Neural cell (in vitro differentiated cells): ENCODE measurements at regions not wholly inside any gene's neighbourhood (a gene's known extent, or its start where the extent isn't known, plus 50 kb on each side); places are given as distances from the start of the nearest gene placed in this dataset.

Experiments used
- CTCF ChIP-seq: fragments of 450-650 bp; IDR thresholded peaks from 2 replicates; pipeline ENCODE4 v1.5.1; 2014; ENCODE audit warnings: antibody characterized with exemption, mild to moderate bottlenecking, moderate library complexity; ENCODE audit not compliant: poor library complexity, severe bottlenecking
- EP300 ChIP-seq: fragments of 450-650 bp; conservative IDR thresholded peaks from 2 replicates; pipeline ENCODE4 v1.6.1; 2014; ENCODE audit warnings: antibody characterized with exemption, mild to moderate bottlenecking, moderate library complexity; ENCODE audit not compliant: poor library complexity, severe bottlenecking
- EZH2 ChIP-seq: fragments of 200-600, 300-800 bp; shearing (Covaris generic), sonication (generic); IDR thresholded peaks from 2 replicates; pipeline ENCODE4 v1.6.1; 2014; ENCODE audit warnings: antibody characterized with exemption, low read length, borderline replicate concordance, mild to moderate bottlenecking; ENCODE audit not compliant: insufficient read depth, poor library complexity, severe bottlenecking
- MXI1 ChIP-seq: fragments of 450-650 bp; conservative IDR thresholded peaks from 2 replicates; pipeline ENCODE4 v1.6.1; 2014; ENCODE audit warnings: antibody characterized with exemption, mild to moderate bottlenecking; ENCODE audit not compliant: poor library complexity, severe bottlenecking
- POLR2AphosphoS5 ChIP-seq: IDR thresholded peaks from 2 replicates; pipeline ENCODE4 v1.6.1; 2012
- RAD21 ChIP-seq: fragments of 450-650 bp; conservative IDR thresholded peaks from 2 replicates; pipeline ENCODE4 v1.6.1; 2014; ENCODE audit warnings: antibody characterized with exemption, mild to moderate bottlenecking, moderate library complexity
- REST ChIP-seq: IDR thresholded peaks from 2 replicates; pipeline ENCODE4 v1.6.1; 2012; ENCODE audit warnings: borderline replicate concordance
- SMC3 ChIP-seq: fragments of 450-650 bp; conservative IDR thresholded peaks from 2 replicates; pipeline ENCODE4 v1.6.1; 2014; ENCODE audit warnings: antibody characterized with exemption, mild to moderate bottlenecking, moderate library complexity; ENCODE audit not compliant: poor library complexity
- TAF1 ChIP-seq: IDR thresholded peaks from 2 replicates; pipeline ENCODE4 v1.6.1; 2012; ENCODE audit warnings: low read depth

GRCh38 chr12:78622529-78623195 is 241.9 kb upstream of the SYT1 start:
- TF ChIP-seq CTCF, result no peak
- TF ChIP-seq POLR2AphosphoS5, result peak; percentile 46
- TF ChIP-seq EZH2, result no peak
- no peak for TF ChIP-seq RAD21
- TF ChIP-seq EP300, result peak; percentile 50
- TF ChIP-seq MXI1, result no peak
- TF ChIP-seq SMC3, result no peak
- no peak for TF ChIP-seq TAF1
- TF ChIP-seq REST, result no peak
